SK-N-SH (cell line): ENCODE measurements at regions not wholly inside any gene's neighbourhood (a gene's known extent, or its start where the extent isn't known, plus 50 kb on each side); places are given as distances from the start of the nearest gene placed in this dataset.

Experiments used
- CTCF ChIA-PET: fragments of 300-600, 350-600 bp; formaldehyde crosslinking; extraction: SDS; loops from one replicate; lab custom pipeline; 2021; lab: Yijun Ruan, JAX
- POLR2A ChIA-PET: fragments of 350-600 bp; sonication (Branson Sonifier 250); formaldehyde crosslinking; extraction: SDS; loops from one replicate; lab custom pipeline; 2020; ENCODE audit warnings: antibody characterized with exemption, inconsistent platforms; lab: Yijun Ruan, JAX
- DNase-seq: peaks from one replicate; pipeline ENCODE4 v3.0.0; 2012
- H2AFZ ChIP-seq: fragments of 200-600 bp; sonication (generic); 2 replicates; pipeline ENCODE4 v1.8.1; 2016; ENCODE audit warnings: antibody characterized with exemption, mild to moderate bottlenecking, low read depth
- H3F3A ChIP-seq: fragments of 200-600 bp; sonication (generic); replicated peaks from 2 replicates; pipeline ENCODE3; 2016; ENCODE audit warnings: antibody characterized with exemption, mild to moderate bottlenecking; ENCODE audit not compliant: insufficient read depth
- H3K27ac ChIP-seq, 2 experiments: fragments of 200-500 bp in 1 of 2; fragments of 200-600 bp in 1 of 2; sonication (Bioruptor generic) in 1 of 2; sonication (generic), shearing (Covaris generic) in 1 of 2; 2 replicates each; pipeline versions ENCODE4 v1.5.1 to v1.6.1; 2014 to 2016; ENCODE audit warnings: low read depth in 2 of 2, inconsistent platforms in 1 of 2, low read length in 1 of 2, mild to moderate bottlenecking in 1 of 2, mixed read lengths in 1 of 2
- H3K27me3 ChIP-seq: fragments of 200-600 bp; sonication (generic), shearing (Covaris generic); 2 replicates; pipeline ENCODE4 v1.6.1; 2016; ENCODE audit warnings: mixed run types; ENCODE audit not compliant: insufficient read depth
- H3K36me3 ChIP-seq, 2 experiments: fragments of 200-500 bp in 1 of 2; fragments of 200-600 bp in 1 of 2; sonication (Bioruptor generic) in 1 of 2; sonication (generic) in 1 of 2; replicated peaks in 1 of 2; 2 replicates each; pipeline versions ENCODE3 to v1.5.1; 2014 to 2016; ENCODE audit warnings: low read length in 1 of 2, mild to moderate bottlenecking in 1 of 2; ENCODE audit not compliant: insufficient read depth in 2 of 2, control insufficient read depth in 1 of 2
- H3K4me1 ChIP-seq, 2 experiments: fragments of 200-500 bp in 1 of 2; fragments of 200-600 bp in 1 of 2; sonication (Bioruptor generic) in 1 of 2; sonication (generic), shearing (Covaris generic) in 1 of 2; 2 replicates each; pipeline versions ENCODE4 v1.5.1 to v1.6.1; 2014 to 2016; ENCODE audit warnings: low read depth in 1 of 2, low read length in 1 of 2, mixed run types in 1 of 2; ENCODE audit not compliant: insufficient read depth in 2 of 2, control insufficient read depth in 1 of 2
- H3K4me2 ChIP-seq: fragments of 200-600 bp; sonication (generic), shearing (Covaris generic); 2 replicates; pipeline ENCODE4 v1.6.1; 2017; ENCODE audit warnings: mixed run types
- H3K4me3 ChIP-seq, 2 experiments: fragments of 200-500 bp in 1 of 2; fragments of 200-600 bp in 1 of 2; sonication (Bioruptor generic) in 1 of 2; sonication (generic), shearing (Covaris generic) in 1 of 2; 2 replicates each; pipeline versions ENCODE4 v1.5.1 to v1.8.1; 2014 to 2016; ENCODE audit warnings: low read depth in 2 of 2, inconsistent platforms in 1 of 2, low read length in 1 of 2, mild to moderate bottlenecking in 1 of 2, mixed read lengths in 1 of 2, moderate library complexity in 1 of 2
- H3K79me2 ChIP-seq: fragments of 200-600 bp; sonication (generic); 2 replicates; pipeline ENCODE4 v1.8.1; 2017; ENCODE audit warnings: mild to moderate bottlenecking; ENCODE audit not compliant: insufficient read depth
- H3K9ac ChIP-seq: fragments of 200-600 bp; sonication (generic); 2 replicates; pipeline ENCODE4 v1.6.1; 2017; ENCODE audit warnings: mixed run types
- H3K9me2 ChIP-seq: fragments of 200-600 bp; sonication (generic); 2 replicates; pipeline ENCODE4 v1.6.1; 2017; ENCODE audit warnings: mixed run types
- H3K9me3 ChIP-seq: fragments of 200-600 bp; sonication (generic); 2 replicates; pipeline ENCODE4 v1.6.1; 2017; ENCODE audit warnings: mixed run types, mild to moderate bottlenecking, moderate library complexity
- H4K20me1 ChIP-seq: fragments of 200-600 bp; sonication (generic); 2 replicates; pipeline ENCODE4 v1.6.1; 2017; ENCODE audit warnings: mild to moderate bottlenecking, mixed run types; ENCODE audit not compliant: insufficient read depth
- CTCF ChIP-seq: fragments of 200-600 bp; sonication (generic); IDR thresholded peaks from 2 replicates; pipeline ENCODE4 v1.6.1; 2017; ENCODE audit warnings: antibody characterized with exemption, mild to moderate bottlenecking, moderate library complexity
- EP300 ChIP-seq, 2 experiments: IDR thresholded peaks; 2 replicates each; pipeline versions ENCODE4 v1.4.0 to v1.6.1; 2012; ENCODE audit warnings: borderline replicate concordance in 1 of 2, low read depth in 1 of 2, low read length in 1 of 2
- EZH2phosphoT487 ChIP-seq: fragments of 200-600 bp; sonication (generic); IDR thresholded peaks from 2 replicates; pipeline ENCODE4 v1.6.1; 2017; ENCODE audit warnings: low read depth, mixed run types, mild to moderate bottlenecking, antibody characterized with exemption, moderate library complexity, borderline replicate concordance
- FOSL2 ChIP-seq: IDR thresholded peaks from 2 replicates; pipeline ENCODE4 v1.4.0; 2012; ENCODE audit warnings: low read depth, mild to moderate bottlenecking, moderate library complexity, borderline replicate concordance
- FOXJ3 ChIP-seq: sonication (generic); formaldehyde crosslinking; IDR thresholded peaks from 2 replicates; pipeline ENCODE4 v1.5.1; 2020; ENCODE audit warnings: mild to moderate bottlenecking, missing genetic modification reagents
- GABPA ChIP-seq: IDR thresholded peaks from 2 replicates; pipeline ENCODE4 v1.4.0; 2012; ENCODE audit warnings: low read depth, mild to moderate bottlenecking
- MAX ChIP-seq: IDR thresholded peaks from 2 replicates; pipeline ENCODE4 v1.4.0; 2012; ENCODE audit warnings: low read depth
- MXI1 ChIP-seq: IDR thresholded peaks from 2 replicates; pipeline ENCODE4 v1.6.1; 2012; ENCODE audit warnings: mild to moderate bottlenecking, low read depth, low read length, improper control_type of control experiment
- NRF1 ChIP-seq: IDR thresholded peaks from 2 replicates; pipeline ENCODE4 v1.6.1; 2012; ENCODE audit warnings: low read depth, mild to moderate bottlenecking, low read length
- REST ChIP-seq: IDR thresholded peaks from 2 replicates; pipeline ENCODE4 v1.6.1; 2012; ENCODE audit warnings: mild to moderate bottlenecking, low read depth, low read length, moderate library complexity
- RFX5 ChIP-seq: IDR thresholded peaks from 2 replicates; pipeline ENCODE4 v1.6.1; 2012; ENCODE audit warnings: mild to moderate bottlenecking, improper control_type of control experiment, low read length
- RXRA ChIP-seq: IDR thresholded peaks from 2 replicates; pipeline ENCODE4 v1.4.0; 2012; ENCODE audit warnings: low read depth, mild to moderate bottlenecking, borderline replicate concordance
- SMC3 ChIP-seq: IDR thresholded peaks from 2 replicates; pipeline ENCODE4 v1.6.1; 2012; ENCODE audit warnings: low read depth, low read length, improper control_type of control experiment
- TAF1 ChIP-seq: IDR thresholded peaks from 2 replicates; pipeline ENCODE4 v1.6.1; 2012; ENCODE audit warnings: low read depth, mild to moderate bottlenecking, low read length, moderate library complexity, borderline replicate concordance
- TCF12 ChIP-seq: IDR thresholded peaks from 2 replicates; pipeline ENCODE4 v1.4.0; 2012
- USF1 ChIP-seq: IDR thresholded peaks from 2 replicates; pipeline ENCODE4 v1.4.0; 2012; ENCODE audit warnings: low read depth, borderline replicate concordance
- WGBS: methylation state at CpG from one replicate; pipeline ENCODE4 v1.1.6; 2017; ENCODE audit warnings: low lambda C conversion rate; 5-methylcytosine and 5-hydroxymethylcytosine counted together

- POLR2A ChIA-PET = no interaction called here
- no peak for TF ChIP-seq SMC3
- TF ChIP-seq MXI1 = no peak
- no peak for TF ChIP-seq CTCF
- TF ChIP-seq MAX = no peak
- TF ChIP-seq RFX5 = no peak
- no peak for TF ChIP-seq RXRA
- TF ChIP-seq USF1 = no peak
- no peak for TF ChIP-seq EP300 (IDR thresholded peaks at IDR 0.05; ENCODE audit: borderline replicate concordance in 1 of 2, low read depth in 1 of 2, low read length in 1 of 2)
- TF ChIP-seq NRF1 = no peak
- TF ChIP-seq REST = no peak
- no peak for TF ChIP-seq FOSL2
- TF ChIP-seq FOXJ3 = no peak
- no peak for TF ChIP-seq EZH2phosphoT487
- no peak for TF ChIP-seq TAF1
- TF ChIP-seq GABPA = no peak
- no peak for TF ChIP-seq TCF12
- Histone ChIP-seq H3F3A (no peaks in the 10 kb centered on the region), H3K79me2 (no peaks in the 10 kb centered on the region), H3K9me2 (no peaks in the 10 kb centered on the region), H3K9me3 (no peaks in the 10 kb centered on the region), H3K9ac (no peak overlapping the region), H2AFZ (no peak overlapping the region), H3K4me2 (no peak overlapping the region), H4K20me1 (no peaks in the 10 kb centered on the region), H3K36me3 (no peaks in the 10 kb centered on the region), H3K27me3 (no peaks in the 10 kb centered on the region), H3K4me1 (peaks cover 0 to 1% of the 10 kb centered on the region in 2 experiments; a peak in 1 of 4 replicates), H3K4me3 (no peak overlapping the region), H3K27ac (no peak overlapping the region)
- 81% methylated on average over 6 of the region's 6 CpGs for WGBS
- no peak for DNase-seq
- CTCF ChIA-PET = no interaction called here
Measured at GRCh38 chr10:33942508-33942907, 608.0 kb upstream of the NRP1 start.
